Stimulated activated naive B cell treated with anti-CD40 and anti-IgM and Interleukin-4, amounts not matched to agents 10 μg/mL and 1 μg/mL and 100 μg/mL, for 72 hours (primary cell): ENCODE measurements at regions not wholly inside any gene's neighbourhood (a gene's known extent, or its start where the extent isn't known, plus 50 kb on each side); places are given as distances from the start of the nearest gene placed in this dataset.
"Not testable (repeated sequence)": the region's sequence is repeated elsewhere in the genome, so short reads cannot be mapped to it uniquely, and the experiment has no call there.

Source experiments
- ATAC-seq, 2 donors: fragments of 150-1000 bp; cut with Tn5 transposase; replicated peaks; 2 replicates each; pipeline ENCODE4 v1.10.0; 2021; ENCODE audit warnings: moderate library complexity in 1 of 2
- DNase-seq: peaks from one replicate; pipeline ENCODE4 v3.0.0; 2021
- H3K27ac Mint-ChIP-seq: one replicate; pipeline ENCODE4 v1.8.0; 2022; ENCODE audit warnings: mild to moderate bottlenecking, mixed read lengths
- H3K27me3 Mint-ChIP-seq, 2 donors: one replicate each; pipeline ENCODE4 v1.8.0; 2022; ENCODE audit warnings: mixed read lengths in 2 of 2
- H3K36me3 Mint-ChIP-seq, 2 donors: one replicate each; pipeline ENCODE4 v1.8.0; 2022; ENCODE audit warnings: mixed read lengths in 2 of 2, mild to moderate bottlenecking in 1 of 2
- H3K4me1 Mint-ChIP-seq, 2 donors: one replicate each; pipeline ENCODE4 v1.8.0; 2022; ENCODE audit warnings: mixed read lengths in 2 of 2, mild to moderate bottlenecking in 1 of 2
- H3K4me3 Mint-ChIP-seq, 2 donors: one replicate each; pipeline ENCODE4 v1.8.0; 2022; ENCODE audit warnings: mild to moderate bottlenecking in 2 of 2, mixed read lengths in 2 of 2, moderate library complexity in 1 of 2
- H3K9me3 Mint-ChIP-seq, 2 donors: one replicate each; pipeline ENCODE4 v1.8.0; 2022; ENCODE audit warnings: mixed read lengths in 2 of 2, mild to moderate bottlenecking in 1 of 2

DNA sequence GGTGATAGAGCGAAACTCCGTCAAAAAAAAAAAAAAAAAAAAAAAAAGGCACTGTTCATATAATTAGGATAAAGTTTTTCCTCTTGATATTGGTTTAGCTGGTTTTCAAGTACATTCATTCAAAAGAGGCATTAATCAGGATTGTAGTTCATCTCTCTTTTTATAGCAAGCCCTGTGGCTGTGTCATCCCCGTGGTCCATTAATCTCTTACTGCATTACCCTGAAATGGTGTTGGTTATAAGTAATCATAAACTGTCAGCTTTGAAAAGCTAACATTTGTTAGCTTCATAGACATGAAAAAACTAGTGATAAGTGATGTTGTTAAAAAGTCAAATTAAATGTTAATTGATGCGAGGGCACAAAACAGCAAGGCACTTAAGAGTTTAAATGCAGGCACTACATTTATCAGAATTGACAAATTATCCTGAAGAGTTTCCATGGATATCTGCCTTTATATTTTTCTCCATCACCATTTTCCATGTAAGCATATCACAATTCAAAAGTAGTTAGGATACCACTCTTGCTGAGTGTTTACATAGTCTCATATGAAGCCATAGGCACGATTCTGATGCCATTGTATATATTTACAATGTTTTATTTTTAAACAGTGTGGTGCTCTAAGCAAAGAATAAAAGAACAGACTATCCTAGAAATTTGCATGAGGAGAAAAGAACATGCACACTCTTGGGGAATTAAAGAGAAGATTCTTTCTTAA, 193.1 kb downstream of the OTOL1 start:
- H3K4me3 Mint-ChIP-seq: no peak overlapping the region
- DNase-seq (no peak), ATAC-seq (no peak)
- H3K9me3 Mint-ChIP-seq: peaks cover 3 to 6% of the 10 kb centered on the region in 2 donors
- H3K27me3 Mint-ChIP-seq: no peaks in the 10 kb centered on the region
- H3K27ac Mint-ChIP-seq: no peak overlapping the region
- H3K36me3 Mint-ChIP-seq: no peaks in the 10 kb centered on the region
- no peaks in the 10 kb centered on the region for H3K4me1 Mint-ChIP-seq

DNA sequence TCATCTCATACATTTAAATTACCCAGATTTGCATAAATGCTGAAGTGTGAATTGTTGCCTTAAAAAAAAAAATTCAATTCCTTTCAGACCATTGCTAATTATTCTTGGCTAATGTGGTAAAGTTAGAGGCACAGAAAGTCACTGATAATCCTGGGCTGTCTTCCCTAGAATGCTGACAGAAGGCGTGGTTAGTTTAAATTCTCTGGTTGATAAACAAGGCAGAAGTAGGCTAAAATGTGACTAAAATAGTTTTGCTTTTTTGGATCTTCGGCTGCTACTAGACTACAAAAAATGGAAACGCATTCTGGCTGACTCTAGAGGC, 193.7 kb downstream of the OTOL1 start:
- H3K4me3 Mint-ChIP-seq: no peak overlapping the region
- H3K27ac Mint-ChIP-seq: no peak overlapping the region
- no peaks in the 10 kb centered on the region for H3K36me3 Mint-ChIP-seq
- no peaks in the 10 kb centered on the region for H3K27me3 Mint-ChIP-seq
- peaks cover 3 to 6% of the 10 kb centered on the region in 2 donors for H3K9me3 Mint-ChIP-seq
- no peaks in the 10 kb centered on the region for H3K4me1 Mint-ChIP-seq
- no peak for ATAC-seq
- no peak for DNase-seq

DNA sequence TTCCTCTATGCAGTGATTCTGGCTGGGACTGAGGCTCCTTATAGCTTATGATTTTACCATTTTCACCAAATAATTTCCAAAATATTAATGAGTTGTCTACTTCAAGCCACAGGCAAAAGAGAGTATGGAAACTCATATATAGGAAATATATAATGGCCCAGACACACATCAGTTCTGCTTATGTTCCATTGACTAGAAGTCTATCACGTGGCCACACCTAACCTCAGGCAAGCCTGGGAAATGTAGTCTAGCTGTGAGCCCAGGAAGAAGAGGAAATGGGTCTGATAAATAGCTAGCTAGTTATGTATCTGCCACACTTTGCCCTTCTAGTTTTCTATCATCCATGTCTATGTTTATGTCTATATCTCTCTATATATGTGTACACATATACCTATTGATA, 195.1 kb downstream of the OTOL1 start:
- Mint-ChIP-seq H3K4me1 (no peaks in the 10 kb centered on the region), H3K4me3 (no peak overlapping the region), H3K9me3 (no peaks in the 10 kb centered on the region), H3K27ac (no peak overlapping the region), H3K36me3 (no peaks in the 10 kb centered on the region), H3K27me3 (no peaks in the 10 kb centered on the region)
- ATAC-seq: peak in 1 of 2 donors; percentile 33
- no peak for DNase-seq

DNA sequence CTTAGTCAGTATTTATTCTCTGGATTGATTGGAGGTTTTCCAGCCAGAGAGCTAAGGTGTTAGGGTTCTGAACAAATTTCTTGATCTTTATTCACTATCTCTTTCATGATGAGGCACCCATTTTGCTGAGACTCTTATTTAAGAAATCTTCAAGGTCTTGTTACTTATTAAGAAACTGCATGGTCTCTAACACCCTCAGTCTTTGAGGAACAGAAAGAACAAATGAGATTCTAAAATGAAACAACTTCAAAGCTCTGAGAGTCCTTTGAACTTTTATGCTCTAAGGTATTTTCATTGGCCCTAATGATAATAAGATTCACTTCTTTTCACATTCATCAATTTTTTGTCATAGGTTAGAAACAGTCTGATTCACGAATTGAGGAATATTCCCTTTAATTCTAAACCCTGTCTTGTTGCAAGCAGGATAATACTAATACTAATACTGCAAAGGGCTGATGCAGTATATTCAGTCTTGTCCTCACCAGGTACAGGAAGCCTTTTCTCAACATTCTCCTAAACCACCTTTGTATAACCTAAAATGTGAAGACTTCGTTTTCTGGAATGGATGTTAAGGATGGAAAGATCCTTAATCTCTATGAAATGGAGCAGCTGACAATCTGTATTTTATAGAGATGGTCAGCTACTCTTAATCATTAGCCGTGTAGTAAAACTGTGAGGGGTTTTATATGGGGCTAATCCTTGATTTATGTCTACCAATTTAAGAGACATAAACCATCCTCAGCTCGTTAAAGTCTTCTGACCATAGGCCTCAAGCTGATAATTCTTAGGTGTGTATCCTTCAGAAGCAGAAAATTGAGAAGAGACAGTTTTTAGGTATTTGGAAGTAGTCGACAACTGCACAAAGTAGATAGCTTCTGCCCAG, 198.3 kb downstream of the OTOL1 start:
- Mint-ChIP-seq H3K27me3 (no peaks in the 10 kb centered on the region), H3K36me3 (no peaks in the 10 kb centered on the region), H3K9me3 (no peaks in the 10 kb centered on the region), H3K4me1 (no peaks in the 10 kb centered on the region), H3K27ac (no peak overlapping the region), H3K4me3 (no peak overlapping the region)
- ATAC-seq: no peak
- no peak for DNase-seq

DNA sequence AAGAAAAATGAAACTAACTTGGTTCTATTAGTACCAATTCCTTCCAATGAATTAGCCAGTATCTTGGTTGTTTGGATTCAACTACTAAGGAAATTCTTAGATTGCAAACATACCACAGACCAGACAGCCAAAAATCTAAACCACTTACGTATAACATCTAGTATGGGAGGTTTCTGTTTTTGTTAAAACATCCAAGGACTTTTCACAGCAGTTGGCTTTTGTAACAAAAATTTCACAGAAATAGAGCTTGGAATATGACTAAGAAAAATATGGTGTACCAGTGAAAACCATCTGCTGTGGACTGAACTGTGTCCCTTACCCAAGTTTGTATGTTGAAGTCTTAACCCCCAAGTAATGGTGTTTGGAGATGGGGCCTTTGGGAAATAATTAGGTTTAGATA, 199.2 kb downstream of the OTOL1 start:
- Mint-ChIP-seq H3K9me3 (no peaks in the 10 kb centered on the region), H3K4me3 (no peak overlapping the region), H3K27ac (no peak overlapping the region), H3K4me1 (no peaks in the 10 kb centered on the region), H3K27me3 (no peaks in the 10 kb centered on the region), H3K36me3 (no peaks in the 10 kb centered on the region)
- ATAC-seq: no peak
- DNase-seq: no peak

DNA sequence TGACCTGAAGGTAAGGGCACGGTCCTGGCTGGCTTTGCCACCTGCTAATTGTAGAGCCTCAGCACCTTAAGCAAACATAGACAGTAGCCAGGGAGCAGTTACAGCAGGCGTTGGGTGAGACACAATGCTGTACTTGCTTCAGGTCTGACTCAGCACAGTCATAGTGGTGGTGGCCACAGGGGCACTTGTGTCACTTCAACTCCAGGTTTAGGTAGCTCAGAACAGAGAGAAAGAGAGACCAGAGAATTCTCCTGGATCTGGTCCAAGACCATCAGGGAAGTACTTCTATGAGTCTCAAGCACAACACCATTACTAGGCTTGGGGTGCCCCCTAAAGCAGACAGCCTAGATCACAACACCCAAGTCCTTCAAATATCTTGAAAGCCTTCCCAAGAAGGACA, 204.4 kb downstream of the OTOL1 start:
- Mint-ChIP-seq H3K36me3 (no peaks in the 10 kb centered on the region), H3K27me3 (no peaks in the 10 kb centered on the region), H3K9me3 (peaks cover 2 to 7% of the 10 kb centered on the region in 2 donors), H3K4me1 (no peaks in the 10 kb centered on the region), H3K4me3 (no peak overlapping the region), H3K27ac (no peak overlapping the region)
- ATAC-seq (no peak), DNase-seq (no peak)

DNA sequence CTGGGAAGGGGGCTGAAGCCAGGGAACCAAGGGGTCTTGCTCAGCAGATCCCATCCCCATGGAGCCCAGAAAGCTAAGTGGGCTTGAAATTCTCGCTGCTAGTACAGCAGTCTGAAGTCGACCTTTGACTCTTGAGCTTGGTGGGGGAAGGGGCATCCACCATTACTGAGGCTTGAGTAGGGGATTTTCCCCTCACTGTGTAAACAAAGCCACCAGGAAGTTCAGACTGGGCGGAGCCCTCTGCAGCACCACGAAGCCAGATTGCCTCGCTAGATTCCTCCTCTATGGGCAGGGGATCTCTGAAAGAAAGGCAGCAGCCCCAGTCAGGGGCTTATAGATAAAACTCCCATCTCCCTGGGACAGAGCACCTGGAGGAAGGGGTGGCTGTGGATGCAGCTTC, 210.6 kb downstream of the OTOL1 start:
- not testable (repeated sequence) for ATAC-seq, H3K4me1 Mint-ChIP-seq, H3K27me3 Mint-ChIP-seq, H3K4me3 Mint-ChIP-seq, H3K36me3 Mint-ChIP-seq, DNase-seq, H3K9me3 Mint-ChIP-seq, H3K27ac Mint-ChIP-seq

DNA sequence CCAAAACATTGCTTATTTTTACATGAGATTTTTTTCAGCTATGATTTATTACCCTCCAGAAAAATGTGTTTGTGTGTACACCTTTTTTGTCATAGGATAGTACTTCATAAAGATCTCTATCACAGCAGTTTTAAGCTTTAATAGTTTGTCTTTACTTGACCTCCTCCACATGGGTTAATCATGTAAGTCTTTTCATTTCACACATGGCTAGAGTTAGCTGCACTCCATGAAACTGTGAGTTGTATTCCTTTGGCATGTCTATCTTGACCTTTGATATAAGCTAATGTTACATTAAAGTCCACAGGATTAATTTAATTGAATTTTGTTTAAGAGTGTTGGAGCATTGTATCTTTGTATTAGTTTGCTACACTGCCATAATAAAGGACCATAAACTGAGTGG, 217.1 kb downstream of the OTOL1 start:
- H3K9me3 Mint-ChIP-seq: peaks cover 0 to 4% of the 10 kb centered on the region in 2 donors

DNA sequence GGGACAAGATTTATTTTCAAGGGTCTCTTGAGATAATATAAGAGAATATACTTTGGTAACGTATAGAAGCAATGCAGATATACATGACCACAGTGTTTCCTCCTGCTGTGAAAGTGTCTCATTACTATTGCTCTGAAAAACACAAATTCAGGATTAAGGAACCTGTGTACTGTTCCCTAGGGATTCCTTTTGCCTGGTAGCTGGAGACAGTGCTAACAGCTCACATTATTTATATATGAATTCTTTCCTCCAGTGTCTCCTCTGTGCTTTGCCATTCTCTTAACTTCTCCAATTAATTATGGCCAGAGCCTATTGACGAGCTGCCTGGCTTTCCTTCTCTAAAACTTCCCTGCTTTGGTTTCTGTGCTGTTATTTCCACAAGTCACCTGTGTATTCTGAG, 235.4 kb downstream of the OTOL1 start:
- no peak overlapping the region for H3K4me3 Mint-ChIP-seq
- no peaks in the 10 kb centered on the region for H3K36me3 Mint-ChIP-seq
- peaks cover 0 to 2% of the 10 kb centered on the region in 2 donors for H3K9me3 Mint-ChIP-seq
- H3K27ac Mint-ChIP-seq: no peak overlapping the region
- H3K4me1 Mint-ChIP-seq: no peaks in the 10 kb centered on the region
- ATAC-seq (no peak), DNase-seq (no peak)
- H3K27me3 Mint-ChIP-seq: no peaks in the 10 kb centered on the region

More for the DNA sequence above, 217.1 kb downstream of the OTOL1 start:
- no peak overlapping the region for H3K27ac Mint-ChIP-seq
- DNase-seq: no peak
- ATAC-seq: no peak
- H3K4me3 Mint-ChIP-seq: no peak overlapping the region
- H3K4me1 Mint-ChIP-seq: no peaks in the 10 kb centered on the region
- H3K27me3 Mint-ChIP-seq: no peaks in the 10 kb centered on the region
- no peaks in the 10 kb centered on the region for H3K36me3 Mint-ChIP-seq

DNA sequence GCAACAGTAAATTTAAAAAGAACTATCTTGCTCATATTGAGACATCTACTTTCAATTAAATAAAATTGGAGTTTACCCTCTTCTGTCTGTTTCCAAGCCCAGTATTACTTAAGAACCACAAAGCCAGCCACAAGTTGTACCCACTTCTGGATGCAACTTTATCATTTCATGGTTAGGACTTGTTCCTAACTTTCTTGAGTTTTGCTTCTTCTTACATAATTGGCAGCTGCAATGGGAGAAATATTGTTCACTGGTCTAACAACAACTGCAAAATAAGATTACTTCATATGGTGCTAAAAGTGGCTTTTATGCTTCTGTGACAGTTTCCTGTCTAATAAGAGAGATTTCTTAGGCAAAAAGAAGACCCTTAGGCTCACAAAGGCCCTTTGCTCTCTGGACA, 240.6 kb downstream of the OTOL1 start:
- H3K36me3 Mint-ChIP-seq: no peaks in the 10 kb centered on the region
- H3K4me3 Mint-ChIP-seq: no peak overlapping the region
- ATAC-seq (no peak), DNase-seq (no peak)
- H3K9me3 Mint-ChIP-seq: peaks cover 0 to 4% of the 10 kb centered on the region in 2 donors
- H3K27ac Mint-ChIP-seq: no peak overlapping the region
- H3K4me1 Mint-ChIP-seq: no peaks in the 10 kb centered on the region
- no peaks in the 10 kb centered on the region for H3K27me3 Mint-ChIP-seq

DNA sequence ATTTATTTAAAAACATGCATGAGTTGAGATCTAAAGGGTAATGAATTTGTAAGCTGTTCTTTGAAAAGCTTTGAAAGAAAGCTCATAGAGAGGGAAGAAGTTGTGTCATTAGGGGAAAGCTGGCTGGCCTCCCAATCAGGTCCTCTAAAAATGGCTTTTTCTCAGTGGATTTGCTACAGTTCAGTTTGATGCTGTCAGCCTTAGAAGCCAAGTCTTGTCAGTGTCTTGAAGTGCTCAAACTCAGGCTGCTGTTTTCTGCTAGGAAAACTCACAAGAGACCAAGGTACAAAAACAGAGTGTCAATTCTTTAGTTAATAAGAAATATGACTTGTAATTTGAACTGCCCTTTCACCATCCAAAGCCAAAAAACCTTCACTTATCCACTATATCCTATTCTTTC, 243.8 kb downstream of the OTOL1 start:
- Mint-ChIP-seq H3K4me1 (no peaks in the 10 kb centered on the region), H3K4me3 (no peak overlapping the region), H3K36me3 (no peaks in the 10 kb centered on the region), H3K27ac (no peak overlapping the region), H3K27me3 (no peaks in the 10 kb centered on the region), H3K9me3 (peaks cover 3 to 4% of the 10 kb centered on the region in 2 donors)
- DNase-seq (no peak), ATAC-seq (no peak)

DNA sequence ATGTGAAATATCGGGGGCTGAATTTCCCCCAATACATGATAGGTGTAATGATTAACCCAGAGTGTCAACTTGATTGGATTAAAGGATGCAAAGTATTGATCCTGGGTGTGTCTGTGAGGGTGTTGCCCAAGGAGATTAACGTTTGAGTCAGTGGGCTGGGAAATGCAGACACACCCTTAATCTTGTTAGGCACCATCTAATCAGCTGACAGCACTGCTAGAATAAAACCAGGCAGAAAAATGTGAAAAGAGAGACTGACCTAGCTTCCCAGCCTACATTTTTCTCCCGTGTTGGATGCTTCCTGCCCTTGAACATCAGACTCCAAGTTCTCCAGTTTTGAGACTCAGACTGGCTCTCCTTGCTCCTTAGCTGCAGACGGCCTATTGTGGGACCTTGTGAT, 247.8 kb downstream of the OTOL1 start:
- Mint-ChIP-seq H3K36me3 (no peaks in the 10 kb centered on the region), H3K27me3 (no peaks in the 10 kb centered on the region), H3K4me1 (no peaks in the 10 kb centered on the region), H3K9me3 (peaks cover 2 to 3% of the 10 kb centered on the region in 2 donors), H3K27ac (no peak overlapping the region), H3K4me3 (no peak overlapping the region)
- no peak for ATAC-seq
- DNase-seq: no peak

DNA sequence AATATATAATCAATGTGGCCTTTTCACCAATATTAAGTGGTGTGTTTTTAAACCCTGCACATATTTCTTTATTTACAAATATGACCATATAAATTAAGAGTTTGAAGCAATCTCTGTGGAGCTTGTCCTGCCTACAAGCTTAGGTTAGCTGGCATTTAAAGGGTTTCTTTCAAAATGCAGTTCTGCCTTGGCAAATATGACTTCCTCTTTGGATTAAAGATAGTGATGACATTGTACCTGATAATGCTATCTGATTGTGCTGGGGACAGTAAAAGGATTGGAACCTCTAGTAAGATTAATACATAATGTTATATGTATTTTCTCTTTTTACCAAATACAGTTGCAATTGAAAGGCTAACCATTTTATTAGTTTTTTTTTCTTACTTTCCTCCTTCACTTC, 249.1 kb downstream of the OTOL1 start:
- H3K36me3 Mint-ChIP-seq: no peaks in the 10 kb centered on the region
- DNase-seq: no peak
- ATAC-seq: no peak
- H3K4me1 Mint-ChIP-seq: no peaks in the 10 kb centered on the region
- H3K27ac Mint-ChIP-seq: no peak overlapping the region
- H3K4me3 Mint-ChIP-seq: no peak overlapping the region
- peaks cover 2 to 3% of the 10 kb centered on the region in 2 donors for H3K9me3 Mint-ChIP-seq
- H3K27me3 Mint-ChIP-seq: no peaks in the 10 kb centered on the region

DNA sequence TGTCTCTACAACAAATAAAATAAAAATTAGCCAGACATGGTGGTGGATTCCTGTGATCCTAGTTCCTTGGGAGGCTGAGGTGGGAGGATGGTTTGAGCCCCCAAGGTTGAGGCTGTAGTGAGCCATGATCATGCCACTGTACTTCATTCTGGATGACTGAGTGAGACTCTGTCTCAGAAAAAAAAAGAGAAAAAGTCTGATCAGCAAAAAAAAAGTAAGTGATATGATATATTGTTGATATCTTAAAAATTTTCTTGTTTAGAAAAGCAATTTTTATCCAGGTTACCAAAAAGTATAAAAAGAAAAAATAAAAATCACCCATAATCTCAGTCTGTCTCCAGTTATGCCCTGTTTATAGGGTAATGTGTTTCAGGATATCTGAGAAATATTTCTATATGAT, 251.4 kb downstream of the OTOL1 start:
- DNase-seq (no peak), ATAC-seq (no peak)
- Mint-ChIP-seq H3K4me1 (no peaks in the 10 kb centered on the region), H3K9me3 (no peaks in the 10 kb centered on the region), H3K27ac (no peak overlapping the region), H3K36me3 (no peaks in the 10 kb centered on the region), H3K27me3 (no peaks in the 10 kb centered on the region), H3K4me3 (no peak overlapping the region)

DNA sequence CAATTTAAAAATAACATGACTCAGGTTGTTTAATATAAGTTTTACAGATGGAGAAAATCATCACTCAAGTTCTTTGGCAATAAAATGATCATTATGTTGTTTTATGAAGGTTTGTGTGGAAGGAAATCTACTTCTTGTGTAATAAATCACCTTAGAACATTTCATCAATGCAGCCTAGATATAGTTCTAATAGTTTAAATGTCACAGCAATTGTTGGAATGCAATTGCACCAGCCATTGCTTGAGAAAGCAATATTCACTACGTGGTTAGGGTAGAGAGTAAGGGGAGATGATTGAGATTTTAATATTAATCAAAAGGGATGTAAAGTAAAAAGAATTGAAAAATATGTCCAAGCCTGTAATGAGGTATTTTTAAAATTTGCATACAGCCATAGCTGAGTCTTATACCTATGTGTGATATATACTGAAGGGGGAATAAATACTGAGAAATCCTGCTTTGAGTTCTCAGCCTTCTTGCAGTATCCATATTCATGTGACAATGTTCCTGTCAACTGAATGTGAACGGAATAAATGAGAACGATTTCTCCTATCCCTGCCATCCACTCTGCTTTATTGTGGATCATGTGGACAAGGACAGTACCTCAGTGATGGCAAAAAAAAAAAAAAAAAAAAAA, 257.9 kb downstream of the OTOL1 start:
- Mint-ChIP-seq H3K9me3 (peaks cover 0 to 5% of the 10 kb centered on the region in 2 donors), H3K27me3 (no peaks in the 10 kb centered on the region), H3K36me3 (no peaks in the 10 kb centered on the region), H3K4me1 (no peaks in the 10 kb centered on the region), H3K4me3 (no peak overlapping the region), H3K27ac (no peak overlapping the region)
- DNase-seq: no peak
- no peak for ATAC-seq
